Tibial artery (tissue), 4 donors: ENCODE measurements at regions not wholly inside any gene's neighbourhood (a gene's known extent, or its start where the extent isn't known, plus 50 kb on each side); places are given as distances from the start of the nearest gene placed in this dataset.

Source experiments
- DNase-seq, 2 donors: peaks; one replicate each; pipeline ENCODE4 v3.0.0-alpha.2; 2019
- H3K27ac ChIP-seq, 2 donors: fragments of 200-600 bp; sonication (generic) in 1 of 2; 1 replicate in 1 of 2; 2 replicates in 1 of 2; pipeline ENCODE4 v1.5.1; 2018 to 2019; ENCODE audit warnings: mild to moderate bottlenecking in 1 of 2
- H3K27me3 ChIP-seq, 2 donors: fragments of 200-600 bp; sonication (generic) in 1 of 2; one replicate each; pipeline versions ENCODE4 v1.5.1 to v1.6.0; 2016 to 2019
- H3K36me3 ChIP-seq, 3 donors: fragments of 200-600 bp; sonication (generic) in 2 of 3; one replicate each; pipeline ENCODE4 v1.5.1; 2016 to 2019; ENCODE audit warnings: mild to moderate bottlenecking in 2 of 3
- H3K4me1 ChIP-seq, 4 donors: fragments of 200-600 bp; sonication (generic) in 2 of 4; 1 replicate in 3 of 4; 2 replicates in 1 of 4; pipeline ENCODE4 v1.5.1; 2016 to 2019
- H3K4me3 ChIP-seq, 2 donors: fragments of 200-600 bp; sonication (generic) in 1 of 2; 1 replicate in 1 of 2; 2 replicates in 1 of 2; pipeline ENCODE4 v1.5.1; 2018 to 2019; ENCODE audit warnings: mild to moderate bottlenecking in 2 of 2
- H3K9me3 ChIP-seq, 3 donors: fragments of 200-600 bp; sonication (generic) in 1 of 3; one replicate each; pipeline ENCODE4 v1.5.1; 2016 to 2019
- intact Hi-C: fragments of 100-400 bp; cut with DNase I; formaldehyde crosslinking; loops from one replicate; pipeline ENCODE4 v1.15.0; 2023; ENCODE audit warnings: low total_unique reads
- TF ChIP-seq, protein P1 (sequence below), 2 experiments: fragments of 200-600 bp in 1 of 2; fragments of 450-650 bp in 1 of 2; IDR thresholded peaks; one replicate each; pipeline ENCODE4 v1.5.1; 2017 to 2019; ENCODE audit warnings: antibody characterized with exemption in 2 of 2, mild to moderate bottlenecking in 1 of 2, moderate library complexity in 1 of 2

DNA sequence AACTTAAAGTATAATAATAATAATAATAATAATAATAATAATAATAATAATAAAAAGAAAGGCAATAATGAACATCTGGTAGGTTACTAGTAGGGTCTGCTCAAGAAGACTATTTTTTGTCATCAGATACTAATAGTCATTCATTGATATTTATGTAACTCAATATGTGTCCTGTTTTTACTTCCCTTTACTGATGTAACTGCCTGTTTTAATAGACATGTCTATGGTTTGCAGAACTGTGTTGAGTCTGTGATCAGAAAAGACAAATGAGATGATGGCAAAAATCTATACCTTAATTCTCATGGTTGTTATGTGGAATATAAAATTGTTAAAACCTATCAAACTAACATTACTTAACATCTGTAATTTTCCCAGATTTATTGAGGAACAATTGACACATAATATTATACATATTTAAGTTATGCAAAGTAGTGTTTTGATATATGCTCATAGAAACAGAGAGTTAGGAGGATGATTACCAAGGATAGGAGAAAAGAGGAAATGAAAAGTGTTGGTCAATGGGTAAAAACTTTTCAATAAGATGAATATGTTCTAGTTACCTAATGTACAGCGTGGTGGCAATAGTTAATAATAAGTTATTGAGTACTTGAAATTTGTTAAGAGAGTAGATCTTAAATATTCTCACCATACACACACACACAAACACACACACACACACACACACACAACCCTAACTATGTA lies 699.4 kb downstream of the ZPLD1 start:
- intact Hi-C loops, result no loop called here
- Histone ChIP-seq H3K27ac (no peak overlapping the region), H3K4me1 (no peaks in the 10 kb centered on the region), H3K9me3 (no peaks in the 10 kb centered on the region), H3K4me3 (no peak overlapping the region), H3K36me3 (no peaks in the 10 kb centered on the region), H3K27me3 (no peaks in the 10 kb centered on the region)
- no peak for DNase-seq
- TF ChIP-seq, protein P1, sequence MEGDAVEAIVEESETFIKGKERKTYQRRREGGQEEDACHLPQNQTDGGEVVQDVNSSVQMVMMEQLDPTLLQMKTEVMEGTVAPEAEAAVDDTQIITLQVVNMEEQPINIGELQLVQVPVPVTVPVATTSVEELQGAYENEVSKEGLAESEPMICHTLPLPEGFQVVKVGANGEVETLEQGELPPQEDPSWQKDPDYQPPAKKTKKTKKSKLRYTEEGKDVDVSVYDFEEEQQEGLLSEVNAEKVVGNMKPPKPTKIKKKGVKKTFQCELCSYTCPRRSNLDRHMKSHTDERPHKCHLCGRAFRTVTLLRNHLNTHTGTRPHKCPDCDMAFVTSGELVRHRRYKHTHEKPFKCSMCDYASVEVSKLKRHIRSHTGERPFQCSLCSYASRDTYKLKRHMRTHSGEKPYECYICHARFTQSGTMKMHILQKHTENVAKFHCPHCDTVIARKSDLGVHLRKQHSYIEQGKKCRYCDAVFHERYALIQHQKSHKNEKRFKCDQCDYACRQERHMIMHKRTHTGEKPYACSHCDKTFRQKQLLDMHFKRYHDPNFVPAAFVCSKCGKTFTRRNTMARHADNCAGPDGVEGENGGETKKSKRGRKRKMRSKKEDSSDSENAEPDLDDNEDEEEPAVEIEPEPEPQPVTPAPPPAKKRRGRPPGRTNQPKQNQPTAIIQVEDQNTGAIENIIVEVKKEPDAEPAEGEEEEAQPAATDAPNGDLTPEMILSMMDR (IDR thresholded peaks at IDR 0.05), result no peak

DNA sequence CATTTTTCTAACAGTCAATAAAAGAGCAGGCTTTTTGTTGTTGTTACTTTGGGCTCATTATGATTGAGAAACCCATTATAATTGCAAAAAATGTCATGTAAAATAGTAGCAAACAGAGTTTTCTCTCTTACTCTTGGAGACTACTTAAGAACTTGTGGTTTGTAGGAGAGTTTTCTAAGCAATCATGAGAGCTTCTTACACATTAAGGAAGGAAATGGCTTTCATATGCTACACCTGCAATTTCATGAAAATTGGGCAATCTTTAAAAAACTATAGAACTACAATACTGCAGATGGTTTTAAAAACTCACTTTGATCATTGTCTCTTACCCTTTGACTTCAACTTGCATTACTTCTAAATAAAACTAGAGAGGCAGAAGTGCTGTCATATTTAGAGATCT lies 701.8 kb downstream of the ZPLD1 start:
- Histone ChIP-seq H3K36me3 (no peaks in the 10 kb centered on the region), H3K27ac (no peak overlapping the region), H3K4me3 (no peak overlapping the region), H3K9me3 (no peaks in the 10 kb centered on the region), H3K27me3 (no peaks in the 10 kb centered on the region), H3K4me1 (no peaks in the 10 kb centered on the region)
- no peak for DNase-seq
- TF ChIP-seq, protein P1 (IDR thresholded peaks at IDR 0.05), result no peak
- intact Hi-C loops, result no loop called here

GRCh38 chr3:103137830-103138229 lies 703.0 kb downstream of the ZPLD1 start:
- no peak overlapping the region for H3K27ac ChIP-seq
- H3K27me3 ChIP-seq, result no peaks in the 10 kb centered on the region
- H3K4me3 ChIP-seq, result no peak overlapping the region
- intact Hi-C loops, result no loop called here
- DNase-seq, result no peak
- no peaks in the 10 kb centered on the region for H3K9me3 ChIP-seq
- H3K36me3 ChIP-seq, result no peaks in the 10 kb centered on the region
- H3K4me1 ChIP-seq, result no peaks in the 10 kb centered on the region
- TF ChIP-seq, protein P1 (IDR thresholded peaks at IDR 0.05), result no peak

DNA sequence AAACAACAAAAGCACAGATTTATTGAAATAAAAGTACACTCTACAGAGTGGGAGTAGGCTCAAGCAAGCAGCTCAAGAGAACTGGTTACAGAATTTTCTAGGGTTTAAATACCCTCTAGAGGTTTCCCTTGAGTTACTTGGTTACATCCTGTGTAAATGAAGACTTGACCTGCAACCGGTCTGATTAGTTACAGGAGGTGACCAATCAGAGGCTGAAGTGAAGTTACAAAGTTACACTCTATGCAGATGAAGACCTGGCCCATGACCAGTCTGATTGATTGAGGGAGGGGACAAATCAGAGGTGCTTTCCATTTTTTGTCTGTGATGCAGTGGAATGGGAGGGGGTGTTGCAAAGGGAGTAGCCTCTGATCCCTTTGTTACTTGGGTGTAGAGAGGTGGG lies 723.4 kb downstream of the ZPLD1 start:
- Histone ChIP-seq H3K4me3 (no peak overlapping the region), H3K9me3 (no peaks in the 10 kb centered on the region), H3K36me3 (no peaks in the 10 kb centered on the region), H3K27ac (no peak overlapping the region), H3K27me3 (no peaks in the 10 kb centered on the region), H3K4me1 (no peaks in the 10 kb centered on the region)
- TF ChIP-seq, protein P1 (IDR thresholded peaks at IDR 0.05), result no peak
- no peak for DNase-seq
- intact Hi-C loops, result no loop called here

DNA sequence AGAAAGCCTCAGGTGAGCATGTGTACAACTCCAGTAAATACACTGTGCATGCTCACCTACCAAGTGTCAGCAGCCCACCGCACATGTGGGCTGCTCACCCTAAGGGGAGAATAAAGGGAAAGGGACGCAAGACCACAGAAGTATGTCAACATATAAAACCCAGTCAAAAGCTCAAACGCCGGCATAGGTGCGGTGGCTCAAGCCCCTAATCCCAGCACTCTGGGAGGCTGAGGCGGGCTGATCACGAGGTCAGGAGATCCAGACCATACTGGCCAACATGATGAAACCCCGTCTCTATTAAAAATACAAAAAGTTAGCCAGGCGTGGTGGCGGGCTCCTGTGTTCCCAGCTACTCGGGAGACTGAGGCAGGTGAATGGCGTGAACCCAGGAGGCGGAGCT lies 732.1 kb downstream of the ZPLD1 start:
- Histone ChIP-seq H3K36me3 (no peaks in the 10 kb centered on the region), H3K4me3 (no peak overlapping the region), H3K4me1 (no peaks in the 10 kb centered on the region), H3K27ac (no peak overlapping the region), H3K27me3 (no peaks in the 10 kb centered on the region), H3K9me3 (no peaks in the 10 kb centered on the region)
- intact Hi-C loops, result no loop called here
- TF ChIP-seq, protein P1 (IDR thresholded peaks at IDR 0.05), result no peak
- DNase-seq, result no peak

GRCh38 chr3:103167850-103168249 lies 733.0 kb downstream of the ZPLD1 start:
- TF ChIP-seq, protein P1 (IDR thresholded peaks at IDR 0.05), result no peak
- no peak overlapping the region for H3K4me3 ChIP-seq
- no peaks in the 10 kb centered on the region for H3K9me3 ChIP-seq
- no peaks in the 10 kb centered on the region for H3K4me1 ChIP-seq
- no peaks in the 10 kb centered on the region for H3K27me3 ChIP-seq
- intact Hi-C loops, result no loop called here
- no peaks in the 10 kb centered on the region for H3K36me3 ChIP-seq
- no peak overlapping the region for H3K27ac ChIP-seq
- no peak for DNase-seq
